ENCODE measurements at regions not wholly inside any gene's neighbourhood (a gene's known extent, or its start where the extent isn't known, plus 50 kb on each side); places are given as distances from the start of the nearest gene placed in this dataset.

DNA sequence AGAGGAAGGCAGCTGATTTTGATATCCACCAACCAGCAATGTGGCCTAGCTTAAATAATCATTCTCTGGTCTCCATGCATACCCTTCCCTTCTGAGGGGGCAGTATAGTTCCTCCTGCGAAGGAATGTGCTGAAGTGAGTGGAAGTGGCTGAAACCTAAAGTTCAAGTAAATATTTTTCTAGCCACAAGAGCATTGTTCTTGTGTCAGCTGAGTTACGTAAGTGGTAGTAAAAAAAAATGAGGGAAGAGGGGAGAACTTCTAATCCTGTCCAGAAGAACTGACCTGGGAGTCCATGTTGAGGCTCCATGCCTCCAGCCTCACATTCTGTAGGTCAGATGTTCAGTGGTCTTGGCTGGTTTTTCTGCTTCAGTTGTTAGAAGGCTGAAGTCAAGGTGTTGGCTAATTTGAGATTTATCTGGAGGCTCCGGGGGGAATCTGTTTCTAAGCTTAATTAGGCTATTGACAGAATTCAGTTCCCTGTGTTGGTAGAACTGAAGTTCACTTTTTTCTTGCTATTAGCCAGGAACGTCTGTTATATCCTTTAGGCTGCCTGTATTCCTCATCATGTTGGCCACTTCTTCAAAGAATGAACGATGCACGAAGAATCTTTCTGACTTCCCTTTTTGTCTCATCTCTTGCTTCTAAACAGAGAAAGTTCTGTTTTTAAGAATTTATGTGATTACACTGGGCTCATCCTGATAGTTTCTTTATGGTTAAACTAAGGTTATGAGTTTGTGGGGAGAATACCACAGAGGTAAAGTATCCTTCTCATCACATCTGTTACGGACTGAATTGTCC lies 207.1 kb upstream of the PRSS16 start (continued):
- TF ChIP-seq, protein P1, sequence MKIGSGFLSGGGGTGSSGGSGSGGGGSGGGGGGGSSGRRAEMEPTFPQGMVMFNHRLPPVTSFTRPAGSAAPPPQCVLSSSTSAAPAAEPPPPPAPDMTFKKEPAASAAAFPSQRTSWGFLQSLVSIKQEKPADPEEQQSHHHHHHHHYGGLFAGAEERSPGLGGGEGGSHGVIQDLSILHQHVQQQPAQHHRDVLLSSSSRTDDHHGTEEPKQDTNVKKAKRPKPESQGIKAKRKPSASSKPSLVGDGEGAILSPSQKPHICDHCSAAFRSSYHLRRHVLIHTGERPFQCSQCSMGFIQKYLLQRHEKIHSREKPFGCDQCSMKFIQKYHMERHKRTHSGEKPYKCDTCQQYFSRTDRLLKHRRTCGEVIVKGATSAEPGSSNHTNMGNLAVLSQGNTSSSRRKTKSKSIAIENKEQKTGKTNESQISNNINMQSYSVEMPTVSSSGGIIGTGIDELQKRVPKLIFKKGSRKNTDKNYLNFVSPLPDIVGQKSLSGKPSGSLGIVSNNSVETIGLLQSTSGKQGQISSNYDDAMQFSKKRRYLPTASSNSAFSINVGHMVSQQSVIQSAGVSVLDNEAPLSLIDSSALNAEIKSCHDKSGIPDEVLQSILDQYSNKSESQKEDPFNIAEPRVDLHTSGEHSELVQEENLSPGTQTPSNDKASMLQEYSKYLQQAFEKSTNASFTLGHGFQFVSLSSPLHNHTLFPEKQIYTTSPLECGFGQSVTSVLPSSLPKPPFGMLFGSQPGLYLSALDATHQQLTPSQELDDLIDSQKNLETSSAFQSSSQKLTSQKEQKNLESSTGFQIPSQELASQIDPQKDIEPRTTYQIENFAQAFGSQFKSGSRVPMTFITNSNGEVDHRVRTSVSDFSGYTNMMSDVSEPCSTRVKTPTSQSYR (CRISPR knock-in tag; IDR thresholded peaks at IDR 0.05; ENCODE audit: borderline replicate concordance), result no peak
- TF ChIP-seq CREB1 (IDR thresholded peaks at IDR 0.05), result no peak
- peak; percentile 65 for TF ChIP-seq CREB1 (CRISPR knock-in tag; IDR thresholded peaks at IDR 0.05)
- no peak for TF ChIP-seq ARNTL (CRISPR knock-in tag; IDR thresholded peaks at IDR 0.05)
- TF ChIP-seq SAP130 (CRISPR knock-in tag; IDR thresholded peaks at IDR 0.05; ENCODE audit: low read depth), result peak; percentile 55; the same call in 1 of the 2 replicates
- peak; percentile 48; the same call in 1 of the 2 replicates for TF ChIP-seq HDAC1 (CRISPR knock-in tag; IDR thresholded peaks at IDR 0.05)
- TF ChIP-seq EP300 (IDR thresholded peaks at IDR 0.05; ENCODE audit: low read depth in 2 of 2, low read length in 2 of 2), result peak in 1 of 2 experiments; percentile 38; a peak in 1 of 4 replicates
- no peak for TF ChIP-seq EP300 (CRISPR knock-in tag; IDR thresholded peaks at IDR 0.05; ENCODE audit: borderline replicate concordance)
- no peak for TF ChIP-seq ZNF143 (CRISPR knock-in tag; IDR thresholded peaks at IDR 0.05)
- TF ChIP-seq MEIS2 (CRISPR knock-in tag; IDR thresholded peaks at IDR 0.05), result no peak
- no peak for TF ChIP-seq EEA1 (CRISPR knock-in tag; IDR thresholded peaks at IDR 0.05; ENCODE audit: borderline replicate concordance)
- TF ChIP-seq, protein P2, sequence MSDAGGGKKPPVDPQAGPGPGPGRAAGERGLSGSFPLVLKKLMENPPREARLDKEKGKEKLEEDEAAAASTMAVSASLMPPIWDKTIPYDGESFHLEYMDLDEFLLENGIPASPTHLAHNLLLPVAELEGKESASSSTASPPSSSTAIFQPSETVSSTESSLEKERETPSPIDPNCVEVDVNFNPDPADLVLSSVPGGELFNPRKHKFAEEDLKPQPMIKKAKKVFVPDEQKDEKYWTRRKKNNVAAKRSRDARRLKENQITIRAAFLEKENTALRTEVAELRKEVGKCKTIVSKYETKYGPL (CRISPR knock-in tag; IDR thresholded peaks at IDR 0.05), result peak; percentile 65; the same call in 1 of the 2 replicates
- TF ChIP-seq ZNF331 (CRISPR knock-in tag; IDR thresholded peaks at IDR 0.05), result peak; percentile 44; the same call in 1 of the 2 replicates
- TF ChIP-seq ZNF101 (CRISPR knock-in tag; IDR thresholded peaks at IDR 0.05; ENCODE audit: borderline replicate concordance, low read depth), result no peak
- TF ChIP-seq CEBPG (CRISPR knock-in tag; IDR thresholded peaks at IDR 0.05), result peak; percentile 68
- TF ChIP-seq ZIK1 (CRISPR knock-in tag; IDR thresholded peaks at IDR 0.05; ENCODE audit: borderline replicate concordance, low read depth), result no peak
- TF ChIP-seq, protein P3, sequence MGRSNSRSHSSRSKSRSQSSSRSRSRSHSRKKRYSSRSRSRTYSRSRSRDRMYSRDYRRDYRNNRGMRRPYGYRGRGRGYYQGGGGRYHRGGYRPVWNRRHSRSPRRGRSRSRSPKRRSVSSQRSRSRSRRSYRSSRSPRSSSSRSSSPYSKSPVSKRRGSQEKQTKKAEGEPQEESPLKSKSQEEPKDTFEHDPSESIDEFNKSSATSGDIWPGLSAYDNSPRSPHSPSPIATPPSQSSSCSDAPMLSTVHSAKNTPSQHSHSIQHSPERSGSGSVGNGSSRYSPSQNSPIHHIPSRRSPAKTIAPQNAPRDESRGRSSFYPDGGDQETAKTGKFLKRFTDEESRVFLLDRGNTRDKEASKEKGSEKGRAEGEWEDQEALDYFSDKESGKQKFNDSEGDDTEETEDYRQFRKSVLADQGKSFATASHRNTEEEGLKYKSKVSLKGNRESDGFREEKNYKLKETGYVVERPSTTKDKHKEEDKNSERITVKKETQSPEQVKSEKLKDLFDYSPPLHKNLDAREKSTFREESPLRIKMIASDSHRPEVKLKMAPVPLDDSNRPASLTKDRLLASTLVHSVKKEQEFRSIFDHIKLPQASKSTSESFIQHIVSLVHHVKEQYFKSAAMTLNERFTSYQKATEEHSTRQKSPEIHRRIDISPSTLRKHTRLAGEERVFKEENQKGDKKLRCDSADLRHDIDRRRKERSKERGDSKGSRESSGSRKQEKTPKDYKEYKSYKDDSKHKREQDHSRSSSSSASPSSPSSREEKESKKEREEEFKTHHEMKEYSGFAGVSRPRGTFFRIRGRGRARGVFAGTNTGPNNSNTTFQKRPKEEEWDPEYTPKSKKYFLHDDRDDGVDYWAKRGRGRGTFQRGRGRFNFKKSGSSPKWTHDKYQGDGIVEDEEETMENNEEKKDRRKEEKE (IDR thresholded peaks at IDR 0.05), result no peak
- no peak for TF ChIP-seq KDM4B (CRISPR knock-in tag; IDR thresholded peaks at IDR 0.05)
- TF ChIP-seq KDM3A (CRISPR knock-in tag; IDR thresholded peaks at IDR 0.05; ENCODE audit: low read depth), result 0 out of 2 replicates have a peak, but pooled peaks have one; percentile 35
- TF ChIP-seq, protein P4, sequence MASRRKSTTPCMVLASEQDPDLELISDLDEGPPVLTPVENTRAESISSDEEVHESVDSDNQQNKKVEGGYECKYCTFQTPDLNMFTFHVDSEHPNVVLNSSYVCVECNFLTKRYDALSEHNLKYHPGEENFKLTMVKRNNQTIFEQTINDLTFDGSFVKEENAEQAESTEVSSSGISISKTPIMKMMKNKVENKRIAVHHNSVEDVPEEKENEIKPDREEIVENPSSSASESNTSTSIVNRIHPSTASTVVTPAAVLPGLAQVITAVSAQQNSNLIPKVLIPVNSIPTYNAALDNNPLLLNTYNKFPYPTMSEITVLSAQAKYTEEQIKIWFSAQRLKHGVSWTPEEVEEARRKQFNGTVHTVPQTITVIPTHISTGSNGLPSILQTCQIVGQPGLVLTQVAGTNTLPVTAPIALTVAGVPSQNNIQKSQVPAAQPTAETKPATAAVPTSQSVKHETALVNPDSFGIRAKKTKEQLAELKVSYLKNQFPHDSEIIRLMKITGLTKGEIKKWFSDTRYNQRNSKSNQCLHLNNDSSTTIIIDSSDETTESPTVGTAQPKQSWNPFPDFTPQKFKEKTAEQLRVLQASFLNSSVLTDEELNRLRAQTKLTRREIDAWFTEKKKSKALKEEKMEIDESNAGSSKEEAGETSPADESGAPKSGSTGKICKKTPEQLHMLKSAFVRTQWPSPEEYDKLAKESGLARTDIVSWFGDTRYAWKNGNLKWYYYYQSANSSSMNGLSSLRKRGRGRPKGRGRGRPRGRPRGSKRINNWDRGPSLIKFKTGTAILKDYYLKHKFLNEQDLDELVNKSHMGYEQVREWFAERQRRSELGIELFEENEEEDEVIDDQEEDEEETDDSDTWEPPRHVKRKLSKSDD (CRISPR knock-in tag; IDR thresholded peaks at IDR 0.05; ENCODE audit: low read depth), result no peak
- TF ChIP-seq STAG1 (CRISPR knock-in tag; IDR thresholded peaks at IDR 0.05), result no peak
- no peak for TF ChIP-seq IRF2 (CRISPR knock-in tag; IDR thresholded peaks at IDR 0.05)
- no peak for TF ChIP-seq FOXK2 (IDR thresholded peaks at IDR 0.05)

Data from HepG2 (cell line).